GM18502 (cell line): ENCODE measurements at regions not wholly inside any gene's neighbourhood (a gene's known extent, or its start where the extent isn't known, plus 50 kb on each side); places are given as distances from the start of the nearest gene placed in this dataset.
A peak's percentile ranks its signal among the peaks of the same experiment; 100 is the strongest.

Experiments used
- ATAC-seq: cut with Tn5 transposase; IDR thresholded peaks from one replicate; pipeline ENCODE4 v1.9.1; 2021; ENCODE audit warnings: mild to moderate bottlenecking; ENCODE audit not compliant: unreplicated experiment, poor library complexity

DNA sequence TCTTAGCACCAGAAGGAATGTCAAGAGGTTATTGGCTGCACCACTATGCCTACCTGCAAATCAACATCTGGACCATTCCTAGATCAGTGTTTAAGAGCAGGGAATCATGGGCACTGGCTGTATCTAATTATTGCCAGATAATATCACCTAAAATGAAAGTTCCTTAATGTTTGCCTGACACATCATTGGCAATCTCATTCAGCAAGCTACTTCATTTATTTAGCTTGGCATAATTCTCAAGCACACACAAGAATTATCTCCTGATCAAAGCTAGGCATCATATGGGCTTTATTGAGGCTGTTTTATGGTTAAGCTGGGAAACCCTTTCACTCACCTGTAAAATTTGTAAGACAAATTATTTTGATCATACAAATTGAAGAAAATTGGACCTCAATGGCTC lies 581.7 kb downstream of the INHBA start:
- ATAC-seq: no peak

DNA sequence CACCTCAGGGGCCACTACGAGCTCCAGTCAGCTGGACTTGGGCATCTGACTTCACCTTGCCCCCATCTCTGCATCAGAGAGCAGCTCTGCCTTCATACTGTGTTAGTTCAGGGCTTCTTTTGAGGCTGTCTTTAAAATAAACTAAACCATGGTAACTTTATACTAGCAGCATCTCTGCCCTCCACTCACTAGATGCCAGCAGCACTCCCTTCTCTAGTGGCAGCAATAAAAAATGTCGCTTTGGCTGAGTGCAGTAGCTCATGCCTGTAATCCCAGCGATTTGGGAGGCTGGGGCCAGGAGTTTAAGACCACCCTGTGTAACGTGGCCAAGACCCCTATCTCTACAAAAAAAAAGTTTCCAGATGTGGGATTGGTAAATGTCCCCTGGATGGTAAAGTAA lies 584.4 kb downstream of the INHBA start:
- no peak for ATAC-seq

DNA sequence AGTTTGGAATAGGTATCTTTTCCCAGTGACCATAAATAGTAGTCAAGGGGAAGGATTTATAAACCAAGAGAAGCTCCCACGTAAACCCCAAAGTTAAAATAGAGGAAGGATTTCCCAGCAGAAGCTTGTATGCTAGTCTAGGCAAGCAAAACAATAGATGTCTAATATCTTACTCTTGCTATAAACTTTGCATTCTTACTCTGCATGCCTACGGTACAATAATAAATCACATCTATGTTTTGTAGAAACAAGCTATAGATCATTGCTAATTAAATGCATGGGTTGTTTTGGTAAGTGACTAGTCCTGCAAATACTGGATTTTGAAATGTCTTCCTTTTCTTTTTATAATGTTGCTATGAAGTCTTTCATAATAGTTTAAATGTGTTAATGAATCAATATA lies 585.5 kb downstream of the INHBA start:
- no peak for ATAC-seq

DNA sequence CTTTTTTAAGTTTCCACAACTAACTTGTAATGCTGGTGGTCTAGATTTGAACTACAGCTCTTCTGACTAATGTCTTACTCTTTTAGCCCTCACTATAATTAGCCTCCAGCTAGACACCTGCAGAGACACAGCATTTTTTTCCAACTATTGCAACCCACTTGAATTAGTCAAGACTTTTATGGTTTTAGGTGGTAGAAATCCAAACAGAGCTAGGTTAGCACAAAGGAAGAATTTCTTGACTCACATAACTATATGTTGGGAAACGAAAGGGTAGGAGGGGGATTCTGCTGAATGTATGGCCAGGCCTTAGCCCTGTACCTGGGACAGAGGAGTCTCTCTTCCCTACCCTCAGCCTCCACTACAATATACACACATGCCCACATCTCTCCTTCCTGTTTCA lies 586.1 kb downstream of the INHBA start:
- ATAC-seq: no peak

DNA sequence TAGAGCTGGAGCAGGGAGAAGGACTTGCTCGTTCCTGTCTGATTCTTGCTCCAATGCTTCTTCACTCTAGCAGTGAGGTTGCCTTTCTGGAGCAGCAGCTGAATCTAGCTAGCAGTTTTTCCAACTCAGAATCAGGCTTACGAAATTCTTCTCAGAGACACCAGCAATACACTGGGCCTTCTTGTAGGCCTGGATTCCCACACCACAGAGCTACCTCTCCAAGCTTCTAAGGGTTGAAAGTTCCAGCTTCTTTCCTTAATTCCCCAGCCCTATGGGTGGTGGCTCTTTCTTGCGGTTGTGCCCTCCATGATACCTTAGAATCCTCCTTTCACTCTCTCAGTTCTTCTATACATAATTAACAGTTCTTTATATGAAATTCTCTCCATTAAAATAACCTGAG lies 586.6 kb downstream of the INHBA start:
- ATAC-seq: no peak

DNA sequence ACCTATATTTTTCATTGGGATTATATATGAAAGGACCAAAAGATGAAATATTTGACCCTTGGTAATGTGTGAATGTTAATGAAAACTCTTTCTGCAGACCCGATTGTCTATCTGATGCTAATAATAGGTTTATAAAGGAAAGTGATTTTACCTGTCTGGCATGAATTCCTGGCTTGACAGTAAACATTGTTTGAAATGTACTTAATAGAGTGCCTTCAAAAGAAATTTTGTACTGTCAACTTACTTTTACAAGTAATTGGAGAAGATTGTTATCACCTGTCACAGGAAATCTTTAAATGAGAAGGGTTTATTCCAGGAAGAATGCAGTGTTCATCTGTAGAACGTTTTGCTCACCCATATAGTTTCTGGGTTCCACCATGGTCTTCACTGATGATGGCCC lies 588.2 kb downstream of the INHBA start:
- ATAC-seq: no peak

DNA sequence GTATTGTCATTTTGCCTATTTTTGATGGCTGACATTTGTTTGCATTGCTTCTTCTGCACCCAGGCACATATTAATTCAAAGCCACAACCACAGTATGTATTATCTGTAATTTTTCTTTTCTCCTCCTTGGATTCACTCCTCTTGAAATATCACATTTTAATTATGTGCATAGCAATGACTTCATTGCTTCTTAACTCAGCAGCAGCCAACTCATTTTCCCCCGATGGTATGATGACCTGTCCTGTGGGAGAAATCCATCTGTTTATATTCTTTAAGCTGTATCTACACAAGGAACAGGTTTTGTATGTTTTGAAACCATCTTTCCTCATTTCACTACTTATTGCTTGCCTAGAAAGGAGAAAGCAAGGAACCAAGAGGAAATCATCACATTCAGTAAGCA lies 588.8 kb downstream of the INHBA start:
- no peak for ATAC-seq

GRCh38 chr7:41113719-41114118 lies 589.2 kb downstream of the INHBA start:
- ATAC-seq: no peak

- no peak for ATAC-seq
Measured at GRCh38 chr7:41110186-41110585, 592.7 kb downstream of the INHBA start.

DNA sequence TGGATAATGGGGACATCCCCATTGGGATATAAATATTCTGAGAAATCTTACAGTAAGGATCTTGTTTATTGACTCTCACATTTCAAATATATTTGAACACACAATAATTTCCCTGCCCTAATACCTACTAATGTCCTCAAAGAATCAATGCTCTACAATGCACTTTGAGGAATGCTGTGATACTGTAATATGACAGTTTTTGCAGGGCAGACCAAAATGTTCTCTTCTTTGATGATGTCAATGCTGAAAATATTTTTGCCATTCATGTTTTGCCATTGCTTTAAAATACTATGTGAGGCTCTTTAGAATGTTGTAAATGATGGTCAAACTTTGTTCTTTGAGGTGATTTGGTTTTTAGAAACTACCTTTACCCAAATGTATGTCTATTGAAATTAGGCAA lies 594.1 kb downstream of the INHBA start:
- ATAC-seq: no peak

DNA sequence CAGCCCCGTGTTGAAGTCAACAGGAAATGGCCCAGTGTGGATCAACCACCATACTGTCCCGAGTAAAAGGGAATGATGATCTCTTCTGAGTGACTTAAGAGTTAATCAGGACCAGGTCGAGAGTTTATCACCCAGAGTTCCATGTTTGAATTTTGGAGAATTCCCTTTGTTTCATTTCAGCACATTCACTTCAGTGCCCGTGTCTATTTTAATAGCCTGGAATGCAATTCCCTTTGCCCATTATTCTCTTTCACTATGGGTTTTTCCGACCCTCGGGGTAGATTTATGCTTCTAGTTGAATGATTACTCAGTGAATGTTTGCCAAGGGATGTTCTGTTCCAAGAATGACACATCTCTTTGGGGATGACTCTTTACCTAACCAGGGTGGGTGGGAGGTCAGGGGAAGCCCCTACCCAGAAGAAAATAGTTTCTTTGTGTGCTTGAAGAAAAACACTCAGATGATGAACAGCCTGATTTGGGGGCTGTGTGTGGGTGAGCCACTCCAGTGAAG lies 594.9 kb downstream of the INHBA start:
- peak; percentile 46 for ATAC-seq

DNA sequence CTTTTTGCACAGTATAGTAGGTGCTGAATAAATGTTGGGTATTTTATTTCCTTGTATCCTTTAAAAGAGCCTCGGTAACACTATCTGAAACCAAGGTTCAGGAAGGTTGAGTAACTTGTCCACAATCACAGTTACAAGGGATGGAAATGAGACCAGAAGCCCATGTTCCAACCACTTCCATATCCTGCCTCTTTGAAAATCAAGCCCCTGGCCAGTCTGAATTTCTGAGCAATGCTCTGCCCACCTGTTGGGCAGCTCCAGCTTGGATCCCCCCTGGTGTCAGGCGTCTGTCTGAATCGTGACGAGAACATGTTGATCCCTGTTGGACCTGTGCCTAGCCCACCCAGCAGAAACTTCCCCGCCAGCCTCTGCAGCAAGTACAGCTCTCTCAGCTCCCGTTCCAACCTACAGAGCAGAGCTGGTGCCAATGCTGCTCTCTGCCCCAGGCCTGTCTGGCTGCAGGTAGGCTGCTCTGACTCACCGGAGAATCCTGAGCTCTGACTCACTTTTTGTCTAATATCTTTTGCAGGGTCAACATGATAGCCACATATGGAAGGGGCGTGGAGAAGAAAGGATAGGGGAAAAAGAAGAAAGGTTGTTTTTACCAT lies 595.5 kb downstream of the INHBA start:
- no peak for ATAC-seq

DNA sequence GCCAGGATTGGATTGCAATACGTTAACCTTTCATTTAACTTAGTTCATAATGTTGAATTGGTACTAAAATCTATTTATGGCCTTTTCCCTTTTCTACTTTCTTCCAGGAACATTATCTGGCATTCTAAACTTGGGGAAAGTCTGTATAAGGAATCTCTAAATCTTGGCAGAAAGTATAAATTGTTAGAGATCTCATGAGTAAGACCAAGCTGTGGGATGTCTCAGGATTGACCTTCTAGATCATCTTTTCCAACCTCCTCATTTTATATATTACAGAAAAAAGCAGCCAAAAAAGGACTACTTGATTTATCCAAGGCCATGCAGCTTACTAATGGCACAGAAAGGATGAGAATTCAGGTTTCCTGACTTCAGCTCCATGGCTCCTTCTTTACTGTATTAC lies 598.3 kb downstream of the INHBA start:
- no peak for ATAC-seq

- peak; percentile 75 for ATAC-seq
Measured at GRCh38 chr7:41103331-41103730, 599.6 kb downstream of the INHBA start.

DNA sequence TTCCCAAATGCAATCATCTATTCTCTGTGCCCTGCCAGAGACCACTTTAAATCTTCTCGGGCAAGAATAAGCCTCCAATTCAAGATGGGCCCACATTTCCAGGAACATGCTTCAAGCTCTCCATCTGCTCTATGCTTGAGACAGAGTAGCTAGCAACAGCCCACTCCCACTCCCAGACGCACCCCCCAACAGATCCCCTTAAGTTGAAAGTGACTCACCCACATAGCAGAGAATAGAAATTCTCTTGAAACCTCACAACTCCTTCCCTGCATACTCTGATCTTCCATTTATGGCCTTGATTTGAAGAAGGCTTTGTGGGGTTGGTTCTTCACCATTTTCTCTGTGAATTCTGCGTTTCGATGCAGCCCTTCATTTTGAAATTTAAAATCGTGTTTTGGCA lies 604.0 kb downstream of the INHBA start:
- no peak for ATAC-seq

- ATAC-seq: no peak
Measured at GRCh38 chr7:41098402-41098801, 604.5 kb downstream of the INHBA start.

DNA sequence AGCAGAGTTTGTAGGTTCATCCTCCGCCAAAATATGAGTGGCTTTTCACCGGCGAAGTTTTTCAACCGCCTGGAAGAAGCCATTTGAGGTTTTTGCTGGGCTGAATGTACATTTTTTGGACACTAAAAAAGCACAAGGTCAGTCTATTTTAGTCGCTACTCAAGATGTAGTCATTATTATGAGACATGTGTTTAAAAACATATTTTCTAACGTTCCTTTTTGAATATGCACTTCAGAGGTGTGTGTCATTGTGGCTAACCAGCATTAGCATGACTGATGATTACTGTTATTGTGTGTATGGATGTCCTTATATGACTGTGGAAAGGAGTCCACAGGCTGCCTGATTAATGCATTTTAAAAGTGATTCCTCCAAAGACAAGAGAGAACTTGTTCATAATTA lies 605.4 kb downstream of the INHBA start:
- ATAC-seq: no peak

DNA sequence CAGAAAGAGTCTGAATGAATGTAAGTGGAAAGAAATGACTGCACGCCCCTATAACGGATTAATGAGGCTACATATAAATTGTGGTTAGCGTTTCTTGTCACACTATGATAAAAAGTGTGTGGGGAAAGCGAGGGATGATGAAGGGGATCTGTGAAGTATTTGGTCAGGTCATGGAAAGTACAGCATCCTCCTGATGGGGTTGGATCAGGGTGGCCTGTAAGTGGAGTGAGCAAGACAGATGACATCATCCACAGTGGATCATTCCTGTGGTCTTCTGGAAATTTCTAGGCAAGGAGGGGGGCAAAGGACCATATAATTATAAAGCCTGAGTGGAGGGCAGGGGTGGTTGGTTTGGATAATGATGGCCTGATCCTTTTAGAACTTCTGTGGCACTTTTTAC lies 606.0 kb downstream of the INHBA start:
- ATAC-seq: no peak

- no peak for ATAC-seq
Measured at GRCh38 chr7:41093141-41093540, 609.7 kb downstream of the INHBA start.

DNA sequence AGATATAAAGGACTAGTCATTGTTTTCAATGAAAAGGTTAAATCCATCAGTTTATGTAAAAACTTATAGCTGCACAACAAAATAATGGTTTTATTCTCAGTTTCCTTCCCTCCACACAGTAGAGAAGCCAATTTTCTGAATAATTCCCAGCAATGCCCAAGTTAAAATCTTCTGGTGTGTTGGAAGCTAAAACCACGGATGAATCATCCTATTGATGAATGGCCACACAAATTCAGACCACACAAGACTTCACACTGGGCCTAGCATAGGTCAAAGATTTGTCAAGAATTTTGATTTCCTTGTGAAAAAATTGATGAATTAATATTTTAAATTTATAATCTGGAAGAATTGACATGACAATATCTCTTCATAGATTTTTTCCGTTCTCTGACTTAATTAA lies 617.6 kb downstream of the INHBA start:
- no peak for ATAC-seq

GRCh38 chr7:41084381-41084780 lies 618.5 kb downstream of the INHBA start:
- ATAC-seq: no peak

GRCh38 chr7:41069635-41070034 lies 633.3 kb downstream of the INHBA start:
- no peak for ATAC-seq

DNA sequence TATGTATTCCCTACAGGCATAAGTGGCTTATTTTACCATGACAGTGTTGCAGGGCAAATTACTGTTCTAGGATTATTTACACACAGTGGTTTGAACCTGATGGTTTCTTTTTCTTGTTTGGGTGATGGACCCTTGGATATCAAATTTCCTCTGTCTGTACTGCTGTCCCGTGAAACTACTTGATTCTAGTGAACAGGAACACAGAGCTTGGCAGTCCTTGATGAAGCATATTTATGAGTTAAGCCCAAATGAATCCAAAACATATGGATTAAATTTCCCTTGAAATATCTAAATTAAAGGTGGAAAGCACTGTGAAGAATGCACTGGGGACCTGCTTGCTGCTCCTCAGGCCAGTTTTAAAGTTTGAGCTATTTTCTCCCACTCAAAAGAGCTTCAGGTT lies 635.3 kb downstream of the INHBA start:
- no peak for ATAC-seq
